Large intestine (tissue), 3 donors: ENCODE measurements at regions not wholly inside any gene's neighbourhood (a gene's known extent, or its start where the extent isn't known, plus 50 kb on each side); places are given as distances from the start of the nearest gene placed in this dataset.
A peak's percentile ranks its signal among the peaks of the same experiment; 100 is the strongest.

Experiments used
- DNase-seq, 2 donors: peaks; one replicate each; pipeline versions ENCODE4 v3.0.0 to v3.0.0-alpha.2; 2013
- H3K27ac ChIP-seq: one replicate; pipeline ENCODE4 v1.5.1; 2013; ENCODE audit warnings: low read length
- H3K27me3 ChIP-seq: 2 replicates; pipeline ENCODE4 v1.6.1; 2013; ENCODE audit warnings: low read length; ENCODE audit not compliant: control insufficient read depth, insufficient read depth
- H3K36me3 ChIP-seq: 2 replicates; pipeline ENCODE4 v1.6.1; 2013; ENCODE audit warnings: low read length; ENCODE audit not compliant: control insufficient read depth, insufficient read depth
- H3K4me1 ChIP-seq: one replicate; pipeline ENCODE4 v1.6.1; 2013; ENCODE audit warnings: low read length; ENCODE audit not compliant: control insufficient read depth, insufficient read depth
- H3K4me3 ChIP-seq: one replicate; pipeline ENCODE4 v1.5.1; 2013; ENCODE audit warnings: low read length
- H3K9me3 ChIP-seq: one replicate; pipeline ENCODE4 v1.6.1; 2013; ENCODE audit warnings: mild to moderate bottlenecking, low read depth, low read length, moderate library complexity; ENCODE audit not compliant: control insufficient read depth
- WGBS: methylation state at CpG from one replicate; pipeline ENCODE4 v1.1.5; 2013; ENCODE audit warnings: low lambda C conversion rate; ENCODE audit not compliant: insufficient coverage; 5-methylcytosine and 5-hydroxymethylcytosine counted together

GRCh38 chr1:38347446-38348175, 301.0 kb upstream of the POU3F1 start:
- no peaks in the 10 kb centered on the region for H3K36me3 ChIP-seq
- WGBS = 80% methylated on average over 1 of the region's 3 CpGs
- no peaks in the 10 kb centered on the region for H3K27me3 ChIP-seq
- no peaks in the 10 kb centered on the region for H3K4me1 ChIP-seq
- H3K4me3 ChIP-seq = no peak overlapping the region
- DNase-seq = no peak
- H3K9me3 ChIP-seq = no peaks in the 10 kb centered on the region
- no peak overlapping the region for H3K27ac ChIP-seq

- no peak overlapping the region for H3K4me3 ChIP-seq
- 69% methylated on average over 2 of the region's 4 CpGs for WGBS
- H3K27me3 ChIP-seq = no peaks in the 10 kb centered on the region
- no peaks in the 10 kb centered on the region for H3K36me3 ChIP-seq
- H3K4me1 ChIP-seq = no peaks in the 10 kb centered on the region
- H3K9me3 ChIP-seq = no peaks in the 10 kb centered on the region
- no peak overlapping the region for H3K27ac ChIP-seq
- DNase-seq = no peak
These were observed 298.1 kb upstream of the POU3F1 start for GRCh38 chr1:38344716-38345115.

- Histone ChIP-seq H3K27me3 (peaks cover 10% of the 10 kb centered on the region), H3K4me1 (no peaks in the 10 kb centered on the region), H3K9me3 (no peaks in the 10 kb centered on the region), H3K36me3 (no peaks in the 10 kb centered on the region), H3K27ac (no peak overlapping the region), H3K4me3 (no peak overlapping the region)
- no peak for DNase-seq
- WGBS = 89% methylated on average over 3 of the region's 4 CpGs
These were observed 295.1 kb upstream of the POU3F1 start for GRCh38 chr1:38341694-38342093.

GRCh38 chr1:38340409-38340808, 293.8 kb upstream of the POU3F1 start:
- Histone ChIP-seq H3K4me3 (no peak overlapping the region), H3K4me1 (no peaks in the 10 kb centered on the region), H3K27ac (no peak overlapping the region), H3K27me3 (peaks cover 10% of the 10 kb centered on the region), H3K36me3 (no peaks in the 10 kb centered on the region), H3K9me3 (no peaks in the 10 kb centered on the region)
- WGBS = 100% methylated on average over 1 of the region's 5 CpGs
- no peak for DNase-seq

- H3K27me3 ChIP-seq = peaks cover 12% of the 10 kb centered on the region
- H3K4me1 ChIP-seq = no peaks in the 10 kb centered on the region
- no peak overlapping the region for H3K27ac ChIP-seq
- no peak for DNase-seq
- no peaks in the 10 kb centered on the region for H3K9me3 ChIP-seq
- no CpG with 5 or more reads among the region's 5 CpGs for WGBS
- no peaks in the 10 kb centered on the region for H3K36me3 ChIP-seq
- H3K4me3 ChIP-seq = no peak overlapping the region
These were observed 291.1 kb upstream of the POU3F1 start for GRCh38 chr1:38337711-38338110.

- Histone ChIP-seq H3K4me1 (no peaks in the 10 kb centered on the region), H3K27me3 (peaks cover 12% of the 10 kb centered on the region), H3K4me3 (no peak overlapping the region), H3K9me3 (no peaks in the 10 kb centered on the region), H3K27ac (no peak overlapping the region), H3K36me3 (no peaks in the 10 kb centered on the region)
- no peak for DNase-seq
- 92% methylated on average over 2 of the region's 6 CpGs for WGBS
These were observed 290.4 kb upstream of the POU3F1 start for GRCh38 chr1:38336961-38337360.

- Histone ChIP-seq H3K27me3 (peaks cover 12% of the 10 kb centered on the region), H3K27ac (no peak overlapping the region), H3K36me3 (no peaks in the 10 kb centered on the region), H3K9me3 (no peaks in the 10 kb centered on the region), H3K4me1 (no peaks in the 10 kb centered on the region), H3K4me3 (no peak overlapping the region)
- DNase-seq = peak in 1 of 2 donors; percentile 6
- WGBS = no CpG with 5 or more reads among the region's 8 CpGs
These were observed 289.8 kb upstream of the POU3F1 start for GRCh38 chr1:38336301-38336923.

- peaks cover 12% of the 10 kb centered on the region for H3K27me3 ChIP-seq
- no peak overlapping the region for H3K4me3 ChIP-seq
- H3K36me3 ChIP-seq = no peaks in the 10 kb centered on the region
- no peaks in the 10 kb centered on the region for H3K9me3 ChIP-seq
- H3K27ac ChIP-seq = no peak overlapping the region
- H3K4me1 ChIP-seq = no peaks in the 10 kb centered on the region
- no CpG with 5 or more reads among the region's 5 CpGs for WGBS
- DNase-seq = no peak
These were observed 288.5 kb upstream of the POU3F1 start for GRCh38 chr1:38334930-38335592.

GRCh38 chr1:38332649-38333310, 286.2 kb upstream of the POU3F1 start:
- Histone ChIP-seq H3K36me3 (no peaks in the 10 kb centered on the region), H3K4me1 (no peaks in the 10 kb centered on the region), H3K27ac (no peak overlapping the region), H3K27me3 (peaks cover 11% of the 10 kb centered on the region), H3K4me3 (no peak overlapping the region), H3K9me3 (no peaks in the 10 kb centered on the region)
- WGBS = 97% methylated on average over 4 of the region's 7 CpGs
- DNase-seq = no peak

GRCh38 chr1:38331496-38332210, 285.1 kb upstream of the POU3F1 start:
- H3K27me3 ChIP-seq = peaks cover 3% of the 10 kb centered on the region
- no peak overlapping the region for H3K4me3 ChIP-seq
- no peak overlapping the region for H3K27ac ChIP-seq
- no CpG with 5 or more reads among the region's 2 CpGs for WGBS
- no peak for DNase-seq
- H3K4me1 ChIP-seq = no peaks in the 10 kb centered on the region
- H3K36me3 ChIP-seq = no peaks in the 10 kb centered on the region
- H3K9me3 ChIP-seq = no peaks in the 10 kb centered on the region
